GM06990 (cell line): ENCODE measurements at regions not wholly inside any gene's neighbourhood (a gene's known extent, or its start where the extent isn't known, plus 50 kb on each side); places are given as distances from the start of the nearest gene placed in this dataset.

Experiments
- DNase-seq: peaks from one replicate; pipeline ENCODE4 v3.0.0-alpha.2; 2011; ENCODE audit not compliant: insufficient read length; ENCODE audit errors: extremely low read depth
- H3K27me3 ChIP-seq: replicated peaks from 2 replicates; pipeline ENCODE4 v1.6.0; 2011; ENCODE audit warnings: low read length; ENCODE audit not compliant: control insufficient read depth, insufficient read depth
- H3K36me3 ChIP-seq: 2 replicates; pipeline ENCODE4 v1.5.1; 2011; ENCODE audit warnings: low read length; ENCODE audit not compliant: control insufficient read depth, insufficient read depth
- H3K4me3 ChIP-seq: replicated peaks from 2 replicates; pipeline ENCODE4 v1.5.1; 2011; ENCODE audit warnings: low read depth, mild to moderate bottlenecking, control low read depth, low read length
- CTCF ChIP-seq: IDR thresholded peaks from 2 replicates; pipeline ENCODE4 v1.5.1; 2011; ENCODE audit warnings: low read length, control low read depth, mild to moderate bottlenecking, inconsistent platforms; ENCODE audit not compliant: insufficient read depth, poor library complexity, severe bottlenecking

GRCh38 chr2:65681503-65681902, 249.1 kb upstream of the SPRED2 start:
- DNase-seq: no peak
- no peak overlapping the region for H3K4me3 ChIP-seq
- H3K27me3 ChIP-seq: no peaks in the 10 kb centered on the region
- no peak for TF ChIP-seq CTCF
- H3K36me3 ChIP-seq: no peaks in the 10 kb centered on the region

- TF ChIP-seq CTCF: no peak
- no peak for DNase-seq
- H3K27me3 ChIP-seq: no peaks in the 10 kb centered on the region
Observed at GRCh38 chr2:65678779-65679391, 246.5 kb upstream of the SPRED2 start.

GRCh38 chr2:65675350-65675749, 243.0 kb upstream of the SPRED2 start:
- Histone ChIP-seq H3K27me3 (no peaks in the 10 kb centered on the region), H3K4me3 (no peak overlapping the region), H3K36me3 (no peaks in the 10 kb centered on the region)
- DNase-seq: no peak
- TF ChIP-seq CTCF: no peak

More at GRCh38 chr2:65678779-65679391, 246.5 kb upstream of the SPRED2 start:
- no peak overlapping the region for H3K4me3 ChIP-seq
- no peaks in the 10 kb centered on the region for H3K36me3 ChIP-seq

GRCh38 chr2:65671670-65672242, 239.4 kb upstream of the SPRED2 start:
- H3K4me3 ChIP-seq: no peak overlapping the region
- no peak for DNase-seq
- no peaks in the 10 kb centered on the region for H3K36me3 ChIP-seq

DNA sequence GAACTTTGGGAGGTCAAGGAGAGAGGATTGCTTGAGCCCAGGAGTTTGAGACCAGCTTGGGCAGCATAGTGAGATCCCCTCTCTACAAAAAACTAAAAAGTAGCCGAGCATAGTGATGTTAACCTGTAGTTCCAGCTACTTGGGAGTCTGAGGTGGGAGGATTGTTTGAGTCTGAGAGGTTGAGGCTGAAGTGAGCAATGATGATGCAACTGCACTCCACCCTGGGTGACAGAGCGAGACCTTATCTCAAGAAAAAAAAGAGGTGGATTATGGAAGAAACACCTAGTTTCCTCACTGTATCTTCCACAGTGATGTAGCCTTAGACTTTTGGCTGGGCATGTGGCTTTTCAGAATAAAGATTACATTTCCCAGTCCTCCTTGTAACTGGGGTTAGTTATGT, 237.2 kb upstream of the SPRED2 start:
- Histone ChIP-seq H3K36me3 (no peaks in the 10 kb centered on the region), H3K27me3 (no peaks in the 10 kb centered on the region), H3K4me3 (no peak overlapping the region)
- no peak for DNase-seq
- no peak for TF ChIP-seq CTCF

More at GRCh38 chr2:65671670-65672242, 239.4 kb upstream of the SPRED2 start:
- H3K27me3 ChIP-seq: no peaks in the 10 kb centered on the region
- peak; percentile 46 for TF ChIP-seq CTCF
